OCI-LY3 (cell line): ENCODE measurements at regions not wholly inside any gene's neighbourhood (a gene's known extent, or its start where the extent isn't known, plus 50 kb on each side); places are given as distances from the start of the nearest gene placed in this dataset.

Experiments used
- H2AFZ ChIP-seq: fragments of 200-600, 300-600 bp; shearing (Covaris generic); 2 replicates; pipeline ENCODE4 v1.6.0; 2014; ENCODE audit warnings: antibody characterized with exemption, low read depth, low read length
- H3K27ac ChIP-seq: fragments of 200-600, 300-600 bp; sonication (generic); 2 replicates; pipeline ENCODE4 v1.5.1; 2014; ENCODE audit warnings: mild to moderate bottlenecking, low read length, moderate library complexity, mixed read lengths
- H3K27me3 ChIP-seq: fragments of 200-600, 300-600 bp; sonication (generic); 2 replicates; pipeline ENCODE4 v1.6.1; 2014; ENCODE audit warnings: low read depth, low read length, mixed read lengths
- H3K36me3 ChIP-seq: fragments of 200-600, 300-600 bp; sonication (generic); replicated peaks from 2 replicates; pipeline ENCODE3; 2014; ENCODE audit warnings: low read depth, low read length, mixed read lengths
- H3K4me1 ChIP-seq: fragments of 300-600, 200-600 bp; sonication (generic); 2 replicates; pipeline ENCODE4 v1.6.1; 2014; ENCODE audit warnings: low read length, mixed read lengths
- H3K4me2 ChIP-seq: fragments of 200-600, 300-600 bp; sonication (generic); 2 replicates; pipeline ENCODE4 v1.6.1; 2014; ENCODE audit warnings: low read length, mixed read lengths
- H3K4me3 ChIP-seq: fragments of 300-600, 200-600 bp; sonication (generic); 2 replicates; pipeline ENCODE4 v1.5.1; 2014; ENCODE audit warnings: antibody characterized with exemption, mild to moderate bottlenecking, low read length, moderate library complexity
- H3K79me2 ChIP-seq: fragments of 300-600, 200-600 bp; shearing (Covaris generic); 2 replicates; pipeline ENCODE4 v1.6.1; 2014; ENCODE audit warnings: mild to moderate bottlenecking, low read length, mixed read lengths
- H3K9ac ChIP-seq: fragments of 300-600, 200-600 bp; shearing (Covaris generic); 2 replicates; pipeline ENCODE4 v1.6.0; 2014; ENCODE audit warnings: mild to moderate bottlenecking, low read length, moderate library complexity
- H3K9me3 ChIP-seq: fragments of 200-600, 300-600 bp; shearing (Covaris generic); 2 replicates; pipeline ENCODE4 v1.6.1; 2014; ENCODE audit warnings: low read length, mixed read lengths; ENCODE audit not compliant: insufficient read depth
- H4K20me1 ChIP-seq: fragments of 200-600, 300-600 bp; sonication (generic); 2 replicates; pipeline ENCODE4 v1.6.1; 2016; ENCODE audit warnings: low read length, mixed read lengths; ENCODE audit not compliant: insufficient read depth
- CTCF ChIP-seq: fragments of 200-600, 300-600 bp; sonication (generic); IDR thresholded peaks from 2 replicates; pipeline ENCODE4 v1.5.1; 2014; ENCODE audit warnings: antibody characterized with exemption, low read length, low read depth
- EZH2phosphoT487 ChIP-seq: fragments of 200-600 bp; shearing (Covaris generic); IDR thresholded peaks from 2 replicates; pipeline ENCODE4 v1.6.1; 2018; ENCODE audit warnings: antibody characterized with exemption, mixed run types, low read depth

GRCh38 chr4:156193800-156194199 is 240.1 kb upstream of the CTSO start:
- Histone ChIP-seq H3K4me3 (no peak overlapping the region), H3K36me3 (no peaks in the 10 kb centered on the region), H3K9me3 (no peaks in the 10 kb centered on the region), H3K9ac (no peak overlapping the region), H2AFZ (no peak overlapping the region), H3K27ac (no peak overlapping the region), H3K4me2 (no peak overlapping the region), H3K4me1 (peaks cover 11% of the 10 kb centered on the region), H4K20me1 (no peaks in the 10 kb centered on the region), H3K79me2 (no peaks in the 10 kb centered on the region), H3K27me3 (no peaks in the 10 kb centered on the region)
- TF ChIP-seq CTCF (no peak), EZH2phosphoT487 (no peak)

GRCh38 chr4:156193106-156193505 is 239.4 kb upstream of the CTSO start:
- Histone ChIP-seq H3K9me3 (no peaks in the 10 kb centered on the region), H3K4me3 (no peak overlapping the region), H3K27me3 (no peaks in the 10 kb centered on the region), H2AFZ (no peak overlapping the region), H3K36me3 (no peaks in the 10 kb centered on the region), H3K27ac (no peak overlapping the region), H3K4me1 (peaks cover 11% of the 10 kb centered on the region), H3K4me2 (no peak overlapping the region), H4K20me1 (no peaks in the 10 kb centered on the region), H3K9ac (no peak overlapping the region), H3K79me2 (no peaks in the 10 kb centered on the region)
- TF ChIP-seq EZH2phosphoT487: no peak
- no peak for TF ChIP-seq CTCF

GRCh38 chr4:156192033-156192432 is 238.4 kb upstream of the CTSO start:
- no peak overlapping the region for H2AFZ ChIP-seq
- no peak overlapping the region for H3K4me3 ChIP-seq
- H4K20me1 ChIP-seq: no peaks in the 10 kb centered on the region
- peaks cover 11% of the 10 kb centered on the region for H3K4me1 ChIP-seq
- no peaks in the 10 kb centered on the region for H3K27me3 ChIP-seq
- no peaks in the 10 kb centered on the region for H3K79me2 ChIP-seq
- H3K9me3 ChIP-seq: no peaks in the 10 kb centered on the region
- H3K27ac ChIP-seq: no peak overlapping the region
- H3K9ac ChIP-seq: no peak overlapping the region
- H3K36me3 ChIP-seq: no peaks in the 10 kb centered on the region
- no peak overlapping the region for H3K4me2 ChIP-seq
- TF ChIP-seq CTCF (no peak), EZH2phosphoT487 (no peak)

- Histone ChIP-seq H2AFZ (no peak overlapping the region), H3K4me1 (peaks cover 9% of the 10 kb centered on the region), H3K36me3 (no peaks in the 10 kb centered on the region), H3K79me2 (no peaks in the 10 kb centered on the region), H4K20me1 (no peaks in the 10 kb centered on the region), H3K4me3 (no peak overlapping the region), H3K4me2 (no peak overlapping the region), H3K27ac (no peak overlapping the region), H3K9me3 (no peaks in the 10 kb centered on the region), H3K27me3 (no peaks in the 10 kb centered on the region), H3K9ac (no peak overlapping the region)
- TF ChIP-seq EZH2phosphoT487 (no peak), CTCF (no peak)
Observed at GRCh38 chr4:156191044-156191781, 237.5 kb upstream of the CTSO start.
